ENCODE measurements at regions not wholly inside any gene's neighbourhood (a gene's known extent, or its start where the extent isn't known, plus 50 kb on each side); places are given as distances from the start of the nearest gene placed in this dataset.
"Not testable (repeated sequence)": the region's sequence is repeated elsewhere in the genome, so short reads cannot be mapped to it uniquely, and the experiment has no call there.

GRCh38 chr2:95654897-95655296 is 63.1 kb downstream of the TRIM43 start:
- DNase-seq (ENCODE audit: low read depth in 3 of 3), result not testable (repeated sequence)

GRCh38 chr2:95656553-95656952 is 64.8 kb downstream of the TRIM43 start:
- not testable (repeated sequence) for DNase-seq (ENCODE audit: low read depth in 3 of 3)

- not testable (repeated sequence) for DNase-seq (ENCODE audit: low read depth in 3 of 3)
Measured at GRCh38 chr2:95657937-95658336, 66.1 kb downstream of the TRIM43 start.

- not testable (repeated sequence) for DNase-seq (ENCODE audit: low read depth in 3 of 3)
Measured at GRCh38 chr2:95660766-95661562, 69.2 kb downstream of the TRIM43 start.

GRCh38 chr2:95663471-95664441 is 72.0 kb downstream of the TRIM43 start:
- DNase-seq (ENCODE audit: low read depth in 3 of 3), result not testable (repeated sequence)

GRCh38 chr2:95666636-95667035 is 74.8 kb downstream of the TRIM43 start:
- not testable (repeated sequence) for DNase-seq (ENCODE audit: low read depth in 3 of 3)

GRCh38 chr2:95667480-95667879 is 75.7 kb downstream of the TRIM43 start:
- no peak for DNase-seq (ENCODE audit: low read depth in 3 of 3)

GRCh38 chr2:95668934-95669333 is 77.1 kb downstream of the TRIM43 start:
- not testable (repeated sequence) for DNase-seq (ENCODE audit: low read depth in 3 of 3)

- DNase-seq (ENCODE audit: low read depth in 3 of 3), result no peak
Measured at GRCh38 chr2:95669441-95669991, 77.7 kb downstream of the TRIM43 start.

GRCh38 chr2:95670167-95670566 is 78.4 kb downstream of the TRIM43 start:
- no peak for DNase-seq (ENCODE audit: low read depth in 3 of 3)

- no peak for DNase-seq (ENCODE audit: low read depth in 3 of 3)
Measured at GRCh38 chr2:95670686-95671085, 78.9 kb downstream of the TRIM43 start.

GRCh38 chr2:95671171-95671570 is 79.4 kb downstream of the TRIM43 start:
- not testable (repeated sequence) for DNase-seq (ENCODE audit: low read depth in 3 of 3)

GRCh38 chr2:95671992-95672391 is 80.2 kb downstream of the TRIM43 start:
- DNase-seq (ENCODE audit: low read depth in 3 of 3), result not testable (repeated sequence)

GRCh38 chr2:95672500-95672899 is 80.7 kb downstream of the TRIM43 start:
- DNase-seq (ENCODE audit: low read depth in 3 of 3), result not testable (repeated sequence)

- no peak for DNase-seq (ENCODE audit: low read depth in 3 of 3)
Measured at GRCh38 chr2:95674186-95674585, 82.4 kb downstream of the TRIM43 start.

- not testable (repeated sequence) for DNase-seq (ENCODE audit: low read depth in 3 of 3)
Measured at GRCh38 chr2:95676573-95676972, 84.8 kb downstream of the TRIM43 start.

- no peak for DNase-seq (ENCODE audit: low read depth in 3 of 3)
Measured at GRCh38 chr2:95677346-95677745, 85.5 kb downstream of the TRIM43 start.

- not testable (repeated sequence) for DNase-seq (ENCODE audit: low read depth in 3 of 3)
Measured at GRCh38 chr2:95677833-95678232, 86.0 kb downstream of the TRIM43 start.

- not testable (repeated sequence) for DNase-seq (ENCODE audit: low read depth in 3 of 3)
Measured at GRCh38 chr2:95681158-95681557, 89.4 kb downstream of the TRIM43 start.

- not testable (repeated sequence) for DNase-seq (ENCODE audit: low read depth in 3 of 3)
Measured at GRCh38 chr2:95681589-95682081, 89.8 kb downstream of the TRIM43 start.

GRCh38 chr2:95682889-95683517 is 91.2 kb downstream of the TRIM43 start:
- DNase-seq (ENCODE audit: low read depth in 3 of 3), result not testable (repeated sequence)
